Endothelial cell of umbilical vein (primary cell): ENCODE measurements at regions not wholly inside any gene's neighbourhood (a gene's known extent, or its start where the extent isn't known, plus 50 kb on each side); places are given as distances from the start of the nearest gene placed in this dataset.

Experiments used
- EZH2 ChIP-seq: IDR thresholded peaks from 2 replicates; pipeline ENCODE4 v1.6.1; 2012; ENCODE audit warnings: borderline replicate concordance, low read depth, mild to moderate bottlenecking, moderate library complexity, low read length, inconsistent platforms; ENCODE audit not compliant: severe bottlenecking
- GATA2 ChIP-seq: IDR thresholded peaks from 2 replicates; pipeline ENCODE4 v1.7.0; 2011; ENCODE audit warnings: low read depth, mild to moderate bottlenecking, moderate library complexity, mixed read lengths, low read length; ENCODE audit not compliant: insufficient read length, insufficient read depth
- JUN ChIP-seq: IDR thresholded peaks from 2 replicates; pipeline ENCODE4 v1.6.1; 2011; ENCODE audit warnings: borderline replicate concordance, low read depth; ENCODE audit not compliant: insufficient read length, insufficient read depth
- MYC ChIP-seq: IDR thresholded peaks from one replicate; pipeline ENCODE4 v1.6.1; 2011; ENCODE audit warnings: mild to moderate bottlenecking, low read depth, low read length
- POLR2A ChIP-seq: IDR thresholded peaks from 2 replicates; pipeline ENCODE4 v1.6.1; 2012; ENCODE audit warnings: low read depth, mild to moderate bottlenecking, control low read depth, low read length
- POLR2AphosphoS5 ChIP-seq: IDR thresholded peaks from 2 replicates; pipeline ENCODE4 v1.6.1; 2012; ENCODE audit warnings: low read depth, mild to moderate bottlenecking, control low read depth, low read length, moderate library complexity; ENCODE audit not compliant: insufficient read depth
- TF ChIP-seq, protein P1 (sequence below): IDR thresholded peaks from 2 replicates; pipeline ENCODE4 v1.6.1; 2011; ENCODE audit not compliant: insufficient read depth, insufficient read length
- TF ChIP-seq, protein P2 (sequence below), 2 donors: IDR thresholded peaks; 1 replicate in 1 of 2; 2 replicates in 1 of 2; pipeline ENCODE4 v1.5.1; 2011; ENCODE audit warnings: low read length in 2 of 2, mild to moderate bottlenecking in 2 of 2, moderate library complexity in 2 of 2, control low read depth in 1 of 2, inconsistent platforms in 1 of 2, low read depth in 1 of 2; ENCODE audit not compliant: insufficient read depth in 1 of 2; ENCODE audit errors: extremely low read depth in 1 of 2

DNA sequence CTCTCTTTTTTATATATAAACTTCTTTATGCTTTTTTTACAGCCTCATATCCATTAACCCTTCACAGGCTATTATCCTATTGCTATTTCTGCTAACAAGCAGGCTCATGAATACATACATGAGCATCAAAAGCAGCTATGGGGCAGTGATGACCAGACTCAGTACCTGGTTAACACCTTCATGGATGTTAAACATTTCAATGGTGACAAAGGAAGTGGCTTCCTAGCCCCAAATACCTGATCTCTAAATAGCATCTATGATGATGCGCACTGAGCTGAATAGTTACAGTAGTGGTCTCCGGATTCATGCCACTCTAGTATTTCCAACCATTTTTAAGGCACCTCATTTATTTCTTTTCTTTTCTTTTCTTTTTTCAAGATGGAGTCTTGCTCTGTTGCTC is 101.1 kb downstream of the TM2D1 start:
- TF ChIP-seq, protein P1, sequence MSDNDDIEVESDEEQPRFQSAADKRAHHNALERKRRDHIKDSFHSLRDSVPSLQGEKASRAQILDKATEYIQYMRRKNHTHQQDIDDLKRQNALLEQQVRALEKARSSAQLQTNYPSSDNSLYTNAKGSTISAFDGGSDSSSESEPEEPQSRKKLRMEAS = no peak
- TF ChIP-seq GATA2 (no peak), POLR2A (no peak), POLR2AphosphoS5 (no peak), MYC (no peak), EZH2 (no peak), JUN (no peak)
- TF ChIP-seq, protein P2, sequence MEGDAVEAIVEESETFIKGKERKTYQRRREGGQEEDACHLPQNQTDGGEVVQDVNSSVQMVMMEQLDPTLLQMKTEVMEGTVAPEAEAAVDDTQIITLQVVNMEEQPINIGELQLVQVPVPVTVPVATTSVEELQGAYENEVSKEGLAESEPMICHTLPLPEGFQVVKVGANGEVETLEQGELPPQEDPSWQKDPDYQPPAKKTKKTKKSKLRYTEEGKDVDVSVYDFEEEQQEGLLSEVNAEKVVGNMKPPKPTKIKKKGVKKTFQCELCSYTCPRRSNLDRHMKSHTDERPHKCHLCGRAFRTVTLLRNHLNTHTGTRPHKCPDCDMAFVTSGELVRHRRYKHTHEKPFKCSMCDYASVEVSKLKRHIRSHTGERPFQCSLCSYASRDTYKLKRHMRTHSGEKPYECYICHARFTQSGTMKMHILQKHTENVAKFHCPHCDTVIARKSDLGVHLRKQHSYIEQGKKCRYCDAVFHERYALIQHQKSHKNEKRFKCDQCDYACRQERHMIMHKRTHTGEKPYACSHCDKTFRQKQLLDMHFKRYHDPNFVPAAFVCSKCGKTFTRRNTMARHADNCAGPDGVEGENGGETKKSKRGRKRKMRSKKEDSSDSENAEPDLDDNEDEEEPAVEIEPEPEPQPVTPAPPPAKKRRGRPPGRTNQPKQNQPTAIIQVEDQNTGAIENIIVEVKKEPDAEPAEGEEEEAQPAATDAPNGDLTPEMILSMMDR (IDR thresholded peaks at IDR 0.05; ENCODE audit: extremely low read depth in 1 of 2, insufficient read depth in 1 of 2, low read depth in 1 of 2, low read length in 2 of 2) = no peak
